GM19240 (cell line): ENCODE measurements at regions not wholly inside any gene's neighbourhood (a gene's known extent, or its start where the extent isn't known, plus 50 kb on each side); places are given as distances from the start of the nearest gene placed in this dataset.

ENCODE experiments used
- DNase-seq: peaks from one replicate; pipeline ENCODE4 v3.0.0; 2011; ENCODE audit warnings: low spot score; ENCODE audit not compliant: insufficient read length

GRCh38 chr7:32147546-32148268, 77.5 kb upstream of the PDE1C start:
- no peak for DNase-seq

GRCh38 chr7:32145911-32146310, 75.7 kb upstream of the PDE1C start:
- no peak for DNase-seq

GRCh38 chr7:32144676-32145075, 74.5 kb upstream of the PDE1C start:
- DNase-seq, result no peak

DNA sequence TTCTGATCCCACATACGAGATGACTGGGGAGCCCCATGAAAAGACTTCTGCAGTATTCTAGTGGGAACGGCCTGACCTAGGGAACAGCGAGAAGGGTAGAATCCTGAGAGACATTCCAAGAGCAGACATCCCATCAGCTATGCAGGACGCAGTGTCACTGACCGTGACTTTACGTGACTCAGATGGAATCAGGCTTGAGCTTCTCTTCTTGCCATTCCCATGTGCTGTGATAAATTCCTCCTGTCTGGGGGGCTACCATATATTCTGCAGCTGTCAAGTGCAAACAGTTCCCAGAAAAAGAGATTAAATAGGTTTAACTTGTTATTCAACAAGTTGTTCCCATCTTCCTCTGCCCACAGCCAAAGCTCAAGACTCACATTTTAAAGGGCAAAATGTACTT, 73.1 kb upstream of the PDE1C start:
- DNase-seq, result no peak

GRCh38 chr7:32142649-32143048, 72.4 kb upstream of the PDE1C start:
- DNase-seq, result no peak

- DNase-seq, result no peak
Measured at GRCh38 chr7:32140210-32140939, 70.2 kb upstream of the PDE1C start.

DNA sequence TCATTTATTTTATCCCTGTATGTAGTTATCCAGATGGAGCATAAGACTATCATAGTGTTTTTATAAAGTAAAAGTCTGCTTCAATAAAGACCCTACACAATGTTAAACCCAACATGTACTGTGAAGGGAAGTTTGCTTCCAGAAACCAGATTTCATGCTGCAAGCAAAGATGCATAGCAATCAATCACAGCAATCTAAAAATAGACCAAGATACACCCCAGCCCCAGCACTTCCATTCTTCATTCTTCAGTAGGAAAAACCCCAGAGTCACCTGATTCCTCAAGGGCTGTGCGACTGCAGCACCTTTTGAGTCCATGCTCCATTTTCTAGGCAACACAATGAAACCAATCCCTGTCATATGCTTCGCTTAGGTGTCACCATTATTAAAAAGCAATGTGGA, 66.9 kb upstream of the PDE1C start:
- no peak for DNase-seq

GRCh38 chr7:32131091-32131490, 60.9 kb upstream of the PDE1C start:
- no peak for DNase-seq

GRCh38 chr7:32126843-32127242, 56.6 kb upstream of the PDE1C start:
- DNase-seq, result no peak
